Activated CD8-positive, alpha-beta memory T cell treated with anti-CD3 and anti-CD28 coated beads for 36 hours (primary cell): ENCODE measurements at regions not wholly inside any gene's neighbourhood (a gene's known extent, or its start where the extent isn't known, plus 50 kb on each side); places are given as distances from the start of the nearest gene placed in this dataset.

Source experiments
- CTCF ChIA-PET: fragments of 350-600 bp; sonication (Branson Sonifier 250); formaldehyde crosslinking; loops from one replicate; lab custom pipeline; 2021; ENCODE audit warnings: antibody characterized with exemption; lab: Charles Lee
- POLR2A ChIA-PET: fragments of 350-600 bp; sonication (Branson Sonifier 250); formaldehyde crosslinking; loops from one replicate; lab custom pipeline; 2021; ENCODE audit warnings: antibody characterized with exemption; lab: Charles Lee

DNA sequence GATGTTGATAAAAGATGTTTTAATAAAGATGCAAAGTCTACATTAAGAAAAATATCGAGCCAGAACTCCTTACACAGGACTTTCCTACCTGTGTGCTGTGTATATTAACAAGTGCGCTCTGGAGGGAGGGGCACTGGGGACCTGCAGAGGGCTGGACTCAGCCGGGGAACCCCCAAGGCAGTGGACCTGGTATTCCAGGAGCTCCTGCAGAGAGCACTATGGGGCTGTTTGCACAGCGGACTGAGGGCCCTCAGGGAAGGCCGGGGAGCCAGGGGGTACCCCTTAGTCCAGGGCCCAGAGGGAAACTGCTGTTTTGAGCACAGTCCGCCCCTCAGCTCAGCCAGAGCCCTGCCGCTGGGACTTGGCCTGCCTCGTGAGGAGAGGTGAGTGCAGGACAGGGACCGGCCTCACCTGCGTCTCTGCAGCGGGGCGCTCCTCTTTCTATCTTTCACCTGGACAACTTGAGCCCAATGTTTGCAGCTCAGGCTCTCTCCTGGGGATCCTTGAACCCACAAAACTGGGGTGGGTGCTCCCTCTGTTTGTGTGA lies 168.4 kb downstream of the ARL4C start:
- POLR2A ChIA-PET = no interaction called here
- CTCF ChIA-PET = no interaction called here

DNA sequence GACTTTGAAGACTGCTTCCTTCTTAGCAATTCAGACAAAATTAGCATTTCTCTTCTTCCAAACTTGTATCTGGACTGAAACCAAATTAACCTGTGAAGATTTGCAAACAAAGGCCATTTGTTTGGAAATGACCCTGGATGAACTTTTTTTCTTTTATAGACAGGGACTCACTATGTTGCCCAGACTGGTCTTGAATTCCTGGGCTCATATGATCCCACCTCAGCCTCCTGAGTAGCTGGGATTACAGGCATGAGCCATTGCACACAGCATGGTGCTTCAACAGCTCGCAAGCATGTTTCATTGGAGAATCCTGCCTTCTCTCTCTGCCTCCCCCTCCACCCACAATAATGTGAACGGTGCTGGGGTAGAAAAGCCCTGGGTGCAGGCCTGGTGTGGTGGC lies 170.2 kb downstream of the ARL4C start:
- ChIA-PET CTCF (interaction anchor here (0.7 kb wide), 1 partner anchor 43 kb away, joined by 3 read pairs; no protein-coding TSS in a partner anchor), POLR2A (no interaction called here)

DNA sequence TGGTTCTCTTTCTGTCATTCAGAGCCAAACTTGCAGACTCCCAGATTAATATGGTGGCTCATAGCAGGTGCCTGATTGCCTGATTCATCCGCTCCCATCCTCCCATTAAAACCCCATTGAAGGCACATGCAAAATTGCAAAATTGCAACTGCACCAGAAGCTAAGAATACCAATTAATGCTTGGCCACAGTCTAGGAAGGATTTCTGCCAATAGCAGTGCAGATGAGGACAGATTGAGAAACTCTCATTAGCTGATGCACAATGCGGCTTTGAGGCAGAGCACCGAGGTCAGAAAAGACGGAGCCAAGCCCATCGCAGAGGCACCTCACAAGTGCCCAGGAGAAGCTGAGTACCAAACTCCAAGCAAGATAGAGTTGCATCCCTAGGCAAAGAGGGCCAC lies 172.8 kb downstream of the ARL4C start:
- ChIA-PET CTCF (interaction anchor here (0.7 kb wide), 1 partner anchor 13 kb away, joined by 3 read pairs; no protein-coding TSS in a partner anchor), POLR2A (no interaction called here)

DNA sequence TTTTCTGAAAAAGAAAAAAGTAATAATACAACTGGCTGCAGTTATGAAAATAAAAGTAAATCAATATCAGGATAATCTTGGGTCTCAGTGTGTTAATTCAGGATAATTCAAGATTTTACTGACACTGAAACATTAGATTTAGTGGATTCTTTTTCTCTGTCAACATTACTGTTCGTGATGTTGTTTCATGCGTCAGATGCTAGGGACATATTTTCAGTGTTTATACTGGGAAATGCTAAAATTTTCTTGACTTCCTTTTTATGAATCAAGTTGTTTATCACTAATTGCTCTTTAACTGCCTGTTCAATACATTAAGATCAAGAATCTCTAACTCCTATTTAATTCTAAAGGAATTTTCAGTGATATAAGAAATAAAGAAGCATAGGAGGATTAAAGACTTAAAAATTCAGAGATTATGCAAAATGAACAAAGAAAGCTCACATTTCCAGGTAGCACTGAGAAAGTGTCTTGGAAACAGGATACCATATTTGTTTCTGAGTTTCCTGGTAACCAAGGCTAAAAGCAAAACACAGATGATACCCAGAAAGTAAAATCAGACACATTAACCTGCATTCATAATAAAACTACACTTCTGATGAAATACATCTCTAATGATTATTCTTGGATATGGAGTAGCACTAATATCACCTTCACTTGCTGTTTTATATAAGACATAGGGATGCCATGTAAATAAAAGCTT lies 174.0 kb downstream of the ARL4C start:
- CTCF ChIA-PET = no interaction called here
- POLR2A ChIA-PET = no interaction called here

DNA sequence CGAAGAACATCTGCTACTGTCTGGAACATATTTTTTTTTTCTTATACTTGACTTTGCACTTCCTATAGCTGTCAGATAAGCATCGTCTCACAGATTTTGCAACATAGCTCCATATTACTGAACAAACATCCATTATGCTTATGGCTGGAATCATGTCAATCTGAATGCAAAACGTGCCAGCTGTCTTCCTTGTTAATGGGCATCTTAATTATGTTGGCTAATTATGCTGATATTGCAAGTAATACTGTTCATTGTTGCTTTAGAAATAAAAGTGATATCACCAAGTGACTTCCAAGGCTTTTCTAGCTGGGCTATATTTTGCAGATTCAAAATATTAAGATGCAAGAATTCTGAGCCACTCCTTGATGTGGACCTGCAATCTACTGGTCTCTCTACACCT lies 176.8 kb downstream of the ARL4C start:
- ChIA-PET POLR2A (no interaction called here), CTCF (interaction anchor here (0.6 kb wide), 1 partner anchor 146 kb away, joined by 3 read pairs; no protein-coding TSS in a partner anchor)

DNA sequence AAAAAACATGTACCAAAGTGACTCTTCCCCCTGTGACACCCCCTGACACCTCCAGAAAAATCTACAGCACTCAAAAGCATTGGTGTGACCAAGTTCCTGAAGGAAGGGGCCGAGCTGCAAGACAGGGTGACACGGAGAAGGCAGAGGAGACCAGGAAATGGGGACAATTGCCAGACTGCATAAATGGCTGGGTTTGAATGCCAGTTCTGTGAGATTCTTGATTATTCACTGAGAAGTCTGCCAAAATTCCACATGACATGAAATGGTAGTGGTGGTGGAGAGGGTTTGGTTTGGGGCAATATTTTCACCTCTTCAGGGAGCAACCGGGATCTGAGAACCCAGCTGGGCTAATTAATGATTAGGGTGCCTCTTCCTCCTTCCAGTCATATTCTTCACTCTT lies 178.5 kb downstream of the ARL4C start:
- ChIA-PET POLR2A (no interaction called here), CTCF (no interaction called here)

DNA sequence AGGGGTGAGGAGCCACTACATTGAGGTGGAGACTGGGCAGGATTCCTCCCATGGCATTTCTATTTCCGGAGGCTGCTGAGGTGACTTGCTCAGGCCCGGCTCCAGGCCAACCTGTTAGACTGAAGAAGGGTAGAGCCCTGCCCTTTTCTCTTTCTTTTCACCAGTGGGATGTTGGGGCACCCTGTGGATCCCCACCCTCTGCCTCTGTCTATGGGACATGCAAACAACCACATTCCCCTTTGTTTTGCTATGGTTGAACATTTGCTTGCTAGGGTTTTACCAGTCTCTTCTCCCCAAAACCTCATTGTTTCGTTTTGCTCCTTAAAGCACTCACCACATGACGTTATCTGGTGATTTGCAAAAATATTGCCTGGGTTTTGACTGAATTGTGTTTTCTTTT lies 183.3 kb downstream of the ARL4C start:
- ChIA-PET CTCF (no interaction called here), POLR2A (no interaction called here)

DNA sequence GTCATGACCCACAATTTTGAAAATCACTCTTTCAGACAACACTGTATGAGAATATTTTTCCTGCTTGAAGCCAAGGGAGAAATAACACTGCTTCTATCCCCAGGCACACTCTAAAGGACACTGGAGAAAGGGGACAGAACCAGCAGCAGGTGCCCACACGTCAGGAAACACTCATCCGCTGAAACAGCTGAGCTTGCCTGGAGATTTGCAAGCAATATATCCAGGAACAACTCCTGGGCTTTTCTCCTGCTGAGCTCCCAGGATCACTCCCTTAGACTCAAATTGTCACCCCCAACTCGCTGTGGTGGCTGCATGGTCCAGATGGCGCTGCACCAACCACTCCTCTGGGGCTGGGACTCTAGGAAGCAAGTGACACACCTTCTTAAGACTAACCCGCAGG lies 186.7 kb downstream of the ARL4C start:
- ChIA-PET POLR2A (no interaction called here), CTCF (no interaction called here)

DNA sequence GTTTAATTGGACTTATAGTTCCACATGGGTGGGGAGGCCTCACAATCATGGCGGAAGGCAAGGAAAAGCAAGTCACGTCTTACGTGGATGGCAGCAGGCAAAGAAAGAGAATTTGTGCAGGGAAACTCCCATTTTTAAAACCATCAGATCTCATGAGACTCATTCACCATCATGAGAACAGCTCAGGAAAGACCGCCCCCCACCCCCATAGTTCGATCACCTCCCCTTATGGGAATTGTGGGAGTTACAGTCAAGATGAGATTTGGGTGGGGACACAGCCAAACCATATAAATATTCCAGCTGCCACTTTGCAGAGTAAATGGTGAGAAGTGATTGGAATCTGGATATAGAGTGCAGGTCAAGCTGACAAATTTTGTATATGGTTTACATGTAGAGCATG lies 187.4 kb downstream of the ARL4C start:
- ChIA-PET POLR2A (interaction anchor here (1.1 to 1.6 kb wide), 2 partner anchors 17 to 187 kb away, joined by 4 to 7 read pairs; partner anchors contain the start of gene ARL4C), CTCF (interaction anchor here (1.1 to 1.4 kb wide), 3 partner anchors 20 to 145 kb away, joined by 3 to 4 read pairs (median 3); no protein-coding TSS in a partner anchor)

DNA sequence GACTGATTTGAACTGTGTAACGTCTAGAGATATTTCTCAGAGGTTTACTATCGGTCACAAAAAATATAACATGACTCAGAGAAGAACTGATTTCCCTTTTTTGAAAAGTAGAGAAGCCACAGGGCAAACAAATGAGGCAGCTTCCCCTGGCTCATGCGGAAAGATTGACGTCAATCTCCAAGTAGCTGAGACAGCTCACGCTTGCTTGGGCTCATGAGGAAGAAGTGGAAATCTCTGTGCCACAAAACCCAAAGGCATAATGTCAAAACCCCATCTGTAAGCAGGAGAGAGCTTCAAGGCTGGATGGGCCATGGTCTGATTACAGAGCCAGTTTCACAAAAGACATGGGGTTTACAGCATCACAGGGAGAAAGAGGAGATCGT lies 188.1 kb downstream of the ARL4C start:
- CTCF ChIA-PET = interaction anchor here (1.1 to 1.9 kb wide), 4 partner anchors 19 to 174 kb away, joined by 3 to 4 read pairs (median 4); no protein-coding TSS in a partner anchor
- POLR2A ChIA-PET = interaction anchor here (1.1 to 1.6 kb wide), 2 partner anchors 16 to 187 kb away, joined by 4 to 7 read pairs; partner anchors contain the start of gene ARL4C

DNA sequence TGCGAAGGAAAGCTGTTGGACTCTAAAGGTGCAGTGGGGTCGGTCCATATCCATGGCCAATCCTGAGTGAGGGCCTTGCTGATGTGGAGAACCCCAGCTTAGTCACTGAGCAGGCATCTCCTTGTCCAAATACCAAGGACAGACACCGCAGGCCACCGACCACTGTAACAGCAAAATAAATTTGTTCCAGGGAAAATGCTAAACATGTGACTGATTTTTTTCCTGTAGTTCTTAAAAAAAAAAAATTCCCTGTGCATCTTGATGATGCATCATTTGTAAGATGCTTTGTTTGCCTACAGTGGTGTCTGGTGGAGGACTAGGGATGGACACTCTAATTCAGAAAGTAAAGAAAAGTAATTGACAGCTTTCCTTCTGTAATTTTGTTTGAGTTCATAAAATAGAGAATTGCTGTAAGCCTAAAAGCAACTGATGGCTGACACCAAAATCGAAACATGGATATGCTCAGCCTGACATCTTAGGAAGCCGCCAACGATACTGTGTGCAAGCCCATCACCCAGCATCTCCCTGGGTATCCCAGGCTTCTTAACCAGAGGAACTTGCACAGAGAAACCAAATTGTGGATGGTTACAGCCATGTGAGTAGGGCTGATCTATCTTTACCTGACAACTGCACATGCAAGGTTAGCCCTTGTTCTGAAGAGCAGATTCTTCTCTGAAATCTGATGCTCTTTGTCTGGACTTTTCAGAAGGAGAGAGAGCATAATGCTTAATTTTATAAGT lies 188.6 kb downstream of the ARL4C start:
- POLR2A ChIA-PET = interaction anchor here (1.1 to 1.6 kb wide), 2 partner anchors 15 to 188 kb away, joined by 4 to 7 read pairs; partner anchors contain the start of gene ARL4C
- CTCF ChIA-PET = interaction anchor here (0.8 to 1.9 kb wide), 5 partner anchors 14 to 175 kb away, joined by 3 to 4 read pairs (median 4); no protein-coding TSS in a partner anchor

DNA sequence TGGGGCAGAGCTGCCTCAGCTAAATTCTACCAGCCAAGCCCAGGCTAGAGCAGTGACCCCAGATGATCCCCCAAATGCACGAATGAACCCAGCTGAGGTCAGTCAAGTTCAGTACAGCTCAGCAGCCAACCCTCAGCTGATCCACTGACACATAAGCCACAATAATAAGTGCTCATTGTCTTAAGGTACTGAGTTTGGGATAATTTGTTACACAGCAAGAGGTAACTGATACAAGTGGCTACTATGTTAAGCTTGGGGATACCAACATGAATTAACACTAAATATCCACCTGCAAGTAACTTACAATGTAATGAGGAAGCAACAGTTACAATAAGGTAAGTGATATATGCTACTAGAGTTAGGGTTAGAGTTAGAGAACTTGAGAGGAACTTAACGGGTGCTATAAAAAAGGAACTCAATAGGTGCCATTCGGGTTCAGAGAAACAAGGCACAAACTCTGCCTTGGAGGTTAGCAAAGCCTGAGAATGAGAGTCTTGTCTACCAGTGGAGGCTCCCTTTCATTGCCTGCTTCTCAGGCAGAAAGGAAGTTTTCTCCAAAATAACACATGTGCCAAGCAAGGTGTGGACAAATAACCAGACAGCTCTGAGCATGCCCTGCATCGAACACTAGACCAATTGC lies 189.4 kb downstream of the ARL4C start:
- POLR2A ChIA-PET = no interaction called here

DNA sequence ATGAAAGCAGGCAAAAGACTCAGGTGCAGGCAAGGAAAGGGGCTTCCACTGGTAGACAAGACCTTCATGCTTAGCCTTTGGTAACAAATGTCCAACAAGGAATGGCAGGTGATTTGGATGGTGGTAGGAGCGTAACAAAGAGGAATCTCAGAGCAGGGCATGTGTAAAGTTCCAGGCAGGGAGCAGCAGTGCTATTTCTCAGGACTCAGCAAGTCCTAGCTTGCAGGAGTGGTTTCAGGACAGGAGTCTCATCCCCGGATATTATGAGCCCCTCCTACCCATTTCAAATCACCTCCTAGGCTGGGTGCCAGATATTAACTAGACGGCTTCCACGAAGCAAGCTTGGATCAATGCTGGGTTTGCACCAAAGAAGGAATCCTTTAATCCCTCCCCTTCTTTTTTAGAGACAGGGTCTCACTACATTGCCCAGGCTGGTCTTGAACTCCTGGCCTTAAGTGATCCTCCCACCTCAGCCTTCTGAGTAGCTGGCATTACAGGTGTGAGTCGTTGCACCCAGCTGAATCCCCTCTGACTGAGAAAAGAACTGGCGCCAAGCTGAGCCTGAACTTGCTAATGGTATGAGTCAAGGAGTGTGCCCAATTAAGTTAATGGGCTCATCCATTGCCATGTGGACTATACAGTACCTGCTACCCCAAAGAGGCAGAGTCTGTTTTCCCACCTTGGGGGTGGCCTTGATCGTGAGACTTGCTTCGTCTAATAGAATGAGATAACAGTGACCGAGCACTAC lies 190.3 kb downstream of the ARL4C start:
- POLR2A ChIA-PET = no interaction called here
- CTCF ChIA-PET = interaction anchor here (1.6 kb wide), 1 partner anchor 14 kb away, joined by 4 read pairs; no protein-coding TSS in a partner anchor

More for the DNA sequence above, 189.4 kb downstream of the ARL4C start:
- CTCF ChIA-PET = interaction anchor here (0.8 to 1.9 kb wide), 3 partner anchors 13 to 176 kb away, joined by 4 read pairs; no protein-coding TSS in a partner anchor

DNA sequence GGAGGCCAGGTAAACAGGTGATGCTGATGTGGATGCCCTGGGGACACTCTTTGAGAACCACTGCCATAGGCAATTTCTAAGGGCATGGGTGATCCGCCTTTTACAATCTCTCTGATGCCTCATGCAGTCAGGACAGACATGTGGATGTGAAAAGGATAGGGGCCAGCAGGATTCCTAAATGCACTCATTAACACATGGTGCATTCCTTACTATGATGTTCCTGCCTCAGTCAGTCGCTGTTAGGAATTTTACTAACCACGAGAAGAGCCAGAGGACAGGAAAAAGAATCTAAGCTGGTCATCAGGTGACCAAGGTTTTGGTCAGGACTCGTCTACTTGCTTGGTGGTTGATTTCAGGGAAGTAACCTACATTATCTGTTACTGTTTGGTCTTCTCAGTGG lies 191.0 kb downstream of the ARL4C start:
- ChIA-PET CTCF (no interaction called here), POLR2A (no interaction called here)

DNA sequence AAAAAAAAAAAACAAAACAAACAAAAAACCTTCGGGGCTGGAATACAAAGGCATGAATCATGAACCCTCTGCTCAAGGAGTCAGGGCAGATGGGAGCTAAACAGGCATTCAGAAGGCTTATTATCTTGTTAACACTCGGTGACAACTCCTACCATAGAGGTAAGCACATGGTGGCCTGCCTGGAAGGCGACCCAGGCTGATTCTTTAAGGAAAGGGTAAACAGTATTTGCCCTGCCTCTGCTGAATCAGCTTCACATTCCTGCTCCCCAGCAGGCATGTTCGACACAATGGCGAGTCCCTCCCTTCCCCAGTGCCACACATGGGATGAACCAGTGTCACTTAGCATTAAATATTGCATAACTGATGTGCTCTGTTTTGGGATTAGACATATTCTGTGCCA lies 191.9 kb downstream of the ARL4C start:
- POLR2A ChIA-PET = no interaction called here
- CTCF ChIA-PET = no interaction called here

DNA sequence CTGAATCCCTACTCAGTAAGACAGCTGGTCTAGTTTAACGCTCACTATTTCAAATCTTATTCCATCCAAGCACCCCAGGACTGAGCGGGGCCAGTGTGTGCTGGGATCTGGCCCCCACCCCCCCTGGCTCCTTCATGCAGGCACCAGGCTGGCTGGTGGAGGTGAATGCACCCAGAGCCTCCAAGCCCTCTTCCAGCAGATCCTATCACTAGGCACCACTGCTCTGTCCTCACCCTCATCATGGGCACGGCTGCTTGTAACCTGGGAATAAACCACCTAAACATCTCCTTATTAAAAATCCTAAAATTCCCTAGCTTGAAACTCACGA lies 194.3 kb downstream of the ARL4C start:
- POLR2A ChIA-PET = no interaction called here
- CTCF ChIA-PET = no interaction called here

DNA sequence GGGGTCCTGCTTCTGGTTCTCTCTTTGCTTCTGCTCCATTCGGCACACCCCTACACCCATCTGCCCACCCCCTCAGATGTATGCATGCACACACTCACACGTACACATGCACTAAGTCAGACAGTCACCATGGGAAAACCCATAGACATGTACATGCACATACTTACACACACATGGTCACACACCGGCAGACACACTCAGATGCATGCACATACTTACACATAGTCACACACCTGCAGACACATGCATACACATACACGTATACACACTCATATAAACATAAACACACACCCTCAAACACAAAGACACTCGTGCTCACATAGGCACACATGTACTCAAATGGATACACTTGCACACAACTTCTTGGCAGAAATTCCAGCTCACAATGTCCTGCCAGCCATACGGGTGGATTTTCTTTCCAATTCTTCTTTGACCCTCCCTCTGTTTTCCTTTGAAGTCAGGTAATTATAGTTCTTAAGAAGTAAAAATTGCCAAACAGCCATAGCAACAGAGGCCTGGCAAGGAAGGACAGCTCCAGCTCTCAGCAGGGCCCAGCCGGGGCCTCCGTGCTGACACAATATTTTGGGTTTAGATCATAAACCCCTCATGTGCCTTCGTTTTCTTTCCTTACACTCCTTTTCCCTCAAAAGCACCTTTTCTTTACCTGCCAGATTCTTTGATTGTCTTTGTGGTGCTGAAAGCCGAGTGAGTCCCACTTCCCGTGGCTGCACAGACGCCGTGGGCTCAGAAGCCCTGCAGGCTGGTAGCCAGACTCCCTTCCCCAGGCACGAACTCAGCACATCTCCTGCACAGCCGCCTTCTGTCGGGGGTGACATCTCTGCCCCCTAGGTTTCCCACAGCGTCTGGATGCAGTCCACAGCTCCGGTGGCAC lies 195.7 kb downstream of the ARL4C start:
- POLR2A ChIA-PET = no interaction called here
- CTCF ChIA-PET = no interaction called here

DNA sequence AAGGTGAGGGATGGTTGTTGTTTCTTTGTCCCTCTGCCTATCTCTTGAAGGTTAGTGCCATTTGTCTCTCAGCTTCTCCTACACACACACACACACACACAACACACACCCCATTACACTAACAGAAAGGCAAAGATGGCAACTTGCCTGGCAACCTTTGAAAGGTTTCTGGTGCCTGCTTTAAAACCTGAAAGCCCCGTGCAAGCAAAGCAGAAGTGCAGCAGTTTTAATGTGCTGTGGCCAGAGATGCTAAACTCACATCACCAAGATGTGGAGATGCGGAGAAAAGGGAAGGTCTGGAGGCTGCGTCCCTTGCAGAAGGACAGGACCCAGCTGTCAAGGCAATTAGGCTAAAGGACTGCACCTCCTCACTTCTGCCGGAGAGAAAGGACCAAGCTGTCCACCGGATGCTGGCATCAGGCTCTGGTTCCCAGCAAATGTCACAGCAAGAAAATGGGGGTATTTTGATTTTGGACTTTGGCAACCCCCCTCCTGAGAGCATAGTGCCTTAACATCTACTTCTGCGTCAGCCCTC lies 196.4 kb downstream of the ARL4C start:
- CTCF ChIA-PET = no interaction called here
- POLR2A ChIA-PET = no interaction called here
